B cell (primary cell): ENCODE measurements at regions not wholly inside any gene's neighbourhood (a gene's known extent, or its start where the extent isn't known, plus 50 kb on each side); places are given as distances from the start of the nearest gene placed in this dataset.

Source experiments
- EZH2 ChIP-seq: IDR thresholded peaks from 2 replicates; pipeline ENCODE4 v1.6.1; 2012; ENCODE audit warnings: borderline replicate concordance, low read depth, mild to moderate bottlenecking, moderate library complexity, low read length; ENCODE audit not compliant: insufficient read depth, poor library complexity, severe bottlenecking
- TF ChIP-seq, protein P1 (sequence below): fragments of 200-600 bp; IDR thresholded peaks from one replicate; pipeline ENCODE4 v1.8.0; 2022; ENCODE audit warnings: antibody characterized with exemption, mild to moderate bottlenecking

DNA sequence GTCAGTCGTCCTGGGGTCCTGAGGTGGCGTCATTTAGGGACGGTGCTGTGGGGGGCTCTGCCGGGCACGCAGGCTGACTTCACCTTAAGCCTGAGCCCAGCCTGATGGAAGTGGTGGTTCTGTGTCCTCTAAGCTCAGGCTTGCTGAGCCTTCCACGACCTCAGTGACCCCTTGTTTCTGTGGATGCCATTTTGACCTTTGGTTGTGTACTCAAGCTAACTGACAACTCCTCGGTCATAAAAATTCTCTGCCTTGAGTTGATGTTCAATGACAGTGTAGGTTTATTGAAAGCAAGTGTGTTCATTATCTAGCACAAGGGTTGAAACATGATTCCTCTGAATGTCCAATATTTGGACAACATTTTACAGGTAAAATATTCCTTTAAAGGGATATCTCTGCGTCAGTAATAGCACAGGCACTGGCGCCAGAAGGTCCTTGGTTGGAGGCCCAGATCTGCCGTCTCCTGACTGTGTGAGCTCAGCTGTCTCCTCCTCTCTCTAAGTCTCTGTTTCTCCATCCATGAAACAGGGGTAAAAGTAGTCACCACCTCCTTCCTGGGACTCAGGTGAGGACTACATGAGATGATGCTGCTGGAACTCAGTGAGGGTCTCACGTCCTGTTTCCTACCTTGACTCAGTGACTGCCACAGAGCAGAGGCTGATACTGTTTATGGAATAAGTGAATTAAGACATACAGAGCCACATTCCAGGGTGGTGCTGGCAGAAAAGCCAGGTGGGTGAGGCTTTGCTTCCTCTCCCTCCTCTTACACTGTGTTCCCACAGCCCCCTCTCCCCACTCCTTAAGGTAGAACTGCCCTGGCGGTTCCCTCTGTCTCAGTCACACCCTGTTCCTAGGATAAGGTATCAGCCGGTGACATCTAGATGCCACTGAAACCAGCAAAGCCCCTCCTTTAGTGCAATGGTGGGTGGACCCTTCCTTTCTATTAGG lies 75.7 kb downstream of the IRF8 start:
- TF ChIP-seq, protein P1, sequence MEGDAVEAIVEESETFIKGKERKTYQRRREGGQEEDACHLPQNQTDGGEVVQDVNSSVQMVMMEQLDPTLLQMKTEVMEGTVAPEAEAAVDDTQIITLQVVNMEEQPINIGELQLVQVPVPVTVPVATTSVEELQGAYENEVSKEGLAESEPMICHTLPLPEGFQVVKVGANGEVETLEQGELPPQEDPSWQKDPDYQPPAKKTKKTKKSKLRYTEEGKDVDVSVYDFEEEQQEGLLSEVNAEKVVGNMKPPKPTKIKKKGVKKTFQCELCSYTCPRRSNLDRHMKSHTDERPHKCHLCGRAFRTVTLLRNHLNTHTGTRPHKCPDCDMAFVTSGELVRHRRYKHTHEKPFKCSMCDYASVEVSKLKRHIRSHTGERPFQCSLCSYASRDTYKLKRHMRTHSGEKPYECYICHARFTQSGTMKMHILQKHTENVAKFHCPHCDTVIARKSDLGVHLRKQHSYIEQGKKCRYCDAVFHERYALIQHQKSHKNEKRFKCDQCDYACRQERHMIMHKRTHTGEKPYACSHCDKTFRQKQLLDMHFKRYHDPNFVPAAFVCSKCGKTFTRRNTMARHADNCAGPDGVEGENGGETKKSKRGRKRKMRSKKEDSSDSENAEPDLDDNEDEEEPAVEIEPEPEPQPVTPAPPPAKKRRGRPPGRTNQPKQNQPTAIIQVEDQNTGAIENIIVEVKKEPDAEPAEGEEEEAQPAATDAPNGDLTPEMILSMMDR = no peak
- TF ChIP-seq EZH2 = no peak
